ENCODE measurements at regions not wholly inside any gene's neighbourhood (a gene's known extent, or its start where the extent isn't known, plus 50 kb on each side); places are given as distances from the start of the nearest gene placed in this dataset.

DNA sequence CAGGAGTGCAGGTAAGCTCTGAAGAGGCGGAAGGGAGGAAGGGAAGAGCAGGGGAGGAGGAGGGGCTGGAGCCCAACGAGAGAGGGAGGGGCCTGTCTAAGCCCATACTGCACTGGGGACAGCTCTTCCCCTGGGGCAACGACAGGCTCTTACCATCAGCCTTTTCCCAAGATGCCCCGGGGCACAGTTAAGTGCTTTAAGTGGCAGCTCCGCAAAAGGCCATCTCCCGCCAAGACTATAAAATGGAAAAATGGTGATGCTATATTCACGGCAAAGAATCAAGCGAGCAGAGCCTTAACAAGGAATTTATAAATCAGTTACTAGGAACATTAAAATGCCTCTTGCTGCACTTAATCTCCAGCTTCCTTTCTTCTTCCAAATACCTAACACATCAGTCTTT lies 110.2 kb upstream of the NLRP1 start:
- intact Hi-C loops (cut with DNase I; ENCODE audit: low total_unique reads) = no loop called here
- Histone ChIP-seq H3K27me3 (peaks cover 0 to 21% of the 10 kb centered on the region in 2 donors), H3K9me3 (no peaks in the 10 kb centered on the region), H3K36me3 (no peaks in the 10 kb centered on the region), H3K4me1 (no peaks in the 10 kb centered on the region), H3K27ac (no peak overlapping the region), H3K4me3 (no peak overlapping the region)
- TF ChIP-seq, protein P1, sequence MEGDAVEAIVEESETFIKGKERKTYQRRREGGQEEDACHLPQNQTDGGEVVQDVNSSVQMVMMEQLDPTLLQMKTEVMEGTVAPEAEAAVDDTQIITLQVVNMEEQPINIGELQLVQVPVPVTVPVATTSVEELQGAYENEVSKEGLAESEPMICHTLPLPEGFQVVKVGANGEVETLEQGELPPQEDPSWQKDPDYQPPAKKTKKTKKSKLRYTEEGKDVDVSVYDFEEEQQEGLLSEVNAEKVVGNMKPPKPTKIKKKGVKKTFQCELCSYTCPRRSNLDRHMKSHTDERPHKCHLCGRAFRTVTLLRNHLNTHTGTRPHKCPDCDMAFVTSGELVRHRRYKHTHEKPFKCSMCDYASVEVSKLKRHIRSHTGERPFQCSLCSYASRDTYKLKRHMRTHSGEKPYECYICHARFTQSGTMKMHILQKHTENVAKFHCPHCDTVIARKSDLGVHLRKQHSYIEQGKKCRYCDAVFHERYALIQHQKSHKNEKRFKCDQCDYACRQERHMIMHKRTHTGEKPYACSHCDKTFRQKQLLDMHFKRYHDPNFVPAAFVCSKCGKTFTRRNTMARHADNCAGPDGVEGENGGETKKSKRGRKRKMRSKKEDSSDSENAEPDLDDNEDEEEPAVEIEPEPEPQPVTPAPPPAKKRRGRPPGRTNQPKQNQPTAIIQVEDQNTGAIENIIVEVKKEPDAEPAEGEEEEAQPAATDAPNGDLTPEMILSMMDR (IDR thresholded peaks at IDR 0.05) = no peak
- no peak for DNase-seq

DNA sequence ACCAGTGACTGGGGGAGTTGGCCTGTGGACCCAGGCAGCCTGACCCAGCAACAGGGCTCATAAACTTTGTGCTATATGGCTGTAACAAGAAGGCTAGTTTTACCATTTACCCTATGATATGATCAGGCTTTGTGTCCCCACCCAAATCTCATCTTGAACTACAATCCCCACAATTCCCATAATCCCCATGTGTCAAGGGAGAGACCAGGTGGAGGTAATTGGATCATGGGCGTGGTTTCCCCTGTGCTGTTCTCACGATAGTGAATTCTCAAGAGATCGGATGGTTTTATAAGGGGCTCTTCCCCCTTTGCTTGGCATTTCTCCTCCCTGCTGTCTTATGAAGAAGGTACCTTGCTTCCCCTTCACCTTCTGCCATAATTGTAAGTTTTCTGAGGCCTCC lies 111.2 kb upstream of the NLRP1 start:
- intact Hi-C loops (cut with DNase I; ENCODE audit: low total_unique reads) = no loop called here
- H3K27me3 ChIP-seq = peaks cover 0 to 26% of the 10 kb centered on the region in 2 donors

DNA sequence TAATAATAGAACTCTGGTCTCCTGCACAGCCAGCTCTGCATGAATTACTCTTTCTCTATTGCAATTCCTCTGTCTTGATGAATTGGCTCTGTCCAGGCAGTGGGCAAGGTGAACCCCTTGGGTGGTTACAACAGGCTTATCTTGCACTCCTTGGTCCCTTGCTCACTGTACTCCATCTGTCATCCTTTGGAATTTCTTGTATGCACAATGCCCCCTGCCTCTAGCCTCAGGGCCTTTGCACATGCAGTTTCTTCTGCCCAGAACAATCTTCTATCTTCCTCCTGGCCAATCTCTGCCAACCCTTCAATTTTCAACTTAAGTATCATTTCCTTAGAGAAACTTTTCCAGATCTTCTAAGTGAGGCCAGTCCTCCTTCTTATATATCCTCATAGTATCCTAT lies 114.7 kb upstream of the NLRP1 start:
- TF ChIP-seq, protein P1 (IDR thresholded peaks at IDR 0.05) = no peak
- Histone ChIP-seq H3K27ac (no peak overlapping the region), H3K36me3 (no peaks in the 10 kb centered on the region), H3K4me3 (no peak overlapping the region), H3K9me3 (peaks cover 0 to 9% (median 8%) of the 10 kb centered on the region in 3 donors), H3K4me1 (no peaks in the 10 kb centered on the region), H3K27me3 (peaks cover 0 to 25% of the 10 kb centered on the region in 2 donors)
- intact Hi-C loops (cut with DNase I; ENCODE audit: low total_unique reads) = no loop called here
- DNase-seq = no peak

More for the DNA sequence above, 111.2 kb upstream of the NLRP1 start:
- no peaks in the 10 kb centered on the region for H3K36me3 ChIP-seq
- no peak overlapping the region for H3K27ac ChIP-seq
- no peaks in the 10 kb centered on the region for H3K9me3 ChIP-seq
- H3K4me3 ChIP-seq = no peak overlapping the region
- H3K4me1 ChIP-seq = no peaks in the 10 kb centered on the region
- TF ChIP-seq, protein P1 (IDR thresholded peaks at IDR 0.05) = no peak
- DNase-seq = no peak

DNA sequence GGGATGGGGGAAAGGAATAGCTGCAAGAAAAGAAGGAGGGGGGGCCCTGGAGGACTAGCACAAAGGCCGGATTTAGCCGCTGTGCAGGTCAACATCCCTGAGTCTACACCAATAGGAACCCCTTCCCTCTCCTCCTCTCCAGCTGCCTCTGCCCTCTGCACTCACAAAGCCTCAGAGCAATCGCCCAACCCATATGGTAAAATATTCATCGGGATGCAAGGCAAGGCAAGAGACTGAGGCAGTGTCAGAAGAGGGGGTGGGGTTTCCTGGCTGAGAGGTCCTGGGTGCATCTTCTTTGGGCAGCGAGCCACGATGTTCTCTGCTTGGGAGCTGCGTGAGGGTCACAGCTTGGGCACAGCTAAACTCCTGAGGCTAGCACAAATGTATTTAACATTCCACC lies 115.5 kb upstream of the NLRP1 start:
- Histone ChIP-seq H3K9me3 (peaks cover 0 to 9% (median 8%) of the 10 kb centered on the region in 3 donors), H3K27me3 (peaks cover 0 to 31% of the 10 kb centered on the region in 2 donors), H3K4me3 (no peak overlapping the region), H3K36me3 (no peaks in the 10 kb centered on the region), H3K4me1 (no peaks in the 10 kb centered on the region), H3K27ac (no peak overlapping the region)
- intact Hi-C loops (cut with DNase I; ENCODE audit: low total_unique reads) = no loop called here
- TF ChIP-seq, protein P1 (IDR thresholded peaks at IDR 0.05) = no peak
- DNase-seq = no peak

DNA sequence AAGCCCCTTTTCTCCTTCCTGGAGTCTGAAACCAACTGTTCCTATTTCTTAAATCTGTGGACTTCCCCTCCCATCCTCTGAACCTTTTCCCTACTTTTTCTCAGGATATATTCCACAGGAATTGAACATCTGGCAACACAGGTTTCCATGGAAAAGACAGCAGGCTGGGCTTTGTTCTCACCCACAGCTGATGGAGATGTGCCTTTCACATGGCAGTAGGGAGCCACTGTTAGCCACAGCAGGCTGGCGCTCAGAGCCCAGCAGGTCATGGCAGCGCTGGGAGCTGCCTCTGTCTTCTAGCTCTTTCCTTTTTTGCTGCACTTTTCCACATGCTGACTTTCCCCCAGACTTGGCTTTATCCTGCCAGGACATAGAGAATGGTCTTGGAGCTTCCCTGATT lies 116.4 kb upstream of the NLRP1 start:
- peaks cover 0 to 31% of the 10 kb centered on the region in 2 donors for H3K27me3 ChIP-seq
- H3K27ac ChIP-seq = no peak overlapping the region
- TF ChIP-seq, protein P1 (IDR thresholded peaks at IDR 0.05) = no peak
- intact Hi-C loops (cut with DNase I; ENCODE audit: low total_unique reads) = no loop called here
- no peaks in the 10 kb centered on the region for H3K36me3 ChIP-seq
- H3K4me1 ChIP-seq = no peaks in the 10 kb centered on the region
- peaks cover 0 to 9% (median 8%) of the 10 kb centered on the region in 3 donors for H3K9me3 ChIP-seq
- no peak overlapping the region for H3K4me3 ChIP-seq
- DNase-seq = no peak

DNA sequence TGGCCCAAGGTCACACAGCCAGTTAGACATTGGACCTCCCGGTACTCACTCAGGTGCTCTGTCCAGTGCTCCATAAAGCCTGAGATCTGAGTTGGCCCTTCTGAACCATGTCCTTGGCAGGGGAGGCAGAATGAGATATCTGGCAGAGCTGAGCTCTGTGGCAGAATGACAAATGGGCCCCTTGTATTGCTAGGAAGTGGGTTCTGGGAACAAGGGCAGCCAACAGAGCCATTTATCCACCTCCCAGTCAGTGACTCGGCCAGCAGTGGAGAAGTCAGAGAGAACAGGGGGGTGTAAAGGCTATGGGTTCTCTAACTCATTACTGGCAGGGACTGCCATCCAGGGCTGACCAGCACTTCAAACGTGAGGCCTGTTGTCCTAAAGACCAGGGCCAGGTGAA lies 117.1 kb upstream of the NLRP1 start:
- no peaks in the 10 kb centered on the region for H3K4me1 ChIP-seq
- H3K27ac ChIP-seq = no peak overlapping the region
- DNase-seq = no peak
- intact Hi-C loops (cut with DNase I; ENCODE audit: low total_unique reads) = no loop called here
- TF ChIP-seq, protein P1 (IDR thresholded peaks at IDR 0.05) = no peak
- no peaks in the 10 kb centered on the region for H3K36me3 ChIP-seq
- H3K4me3 ChIP-seq = no peak overlapping the region
- peaks cover 0 to 9% (median 8%) of the 10 kb centered on the region in 3 donors for H3K9me3 ChIP-seq
- peaks cover 0 to 29% of the 10 kb centered on the region in 2 donors for H3K27me3 ChIP-seq
